SK-N-SH (cell line): ENCODE measurements at regions not wholly inside any gene's neighbourhood (a gene's known extent, or its start where the extent isn't known, plus 50 kb on each side); places are given as distances from the start of the nearest gene placed in this dataset.

Experiments
- CHD2 ChIP-seq: fragments of 150-350 bp; IDR thresholded peaks from 2 replicates; pipeline ENCODE4 v1.6.1; 2018; ENCODE audit warnings: low read length; ENCODE audit not compliant: partially characterized antibody
- CTCF ChIP-seq: fragments of 200-600 bp; sonication (generic); IDR thresholded peaks from 2 replicates; pipeline ENCODE4 v1.6.1; 2017; ENCODE audit warnings: antibody characterized with exemption, mild to moderate bottlenecking, moderate library complexity
- EP300 ChIP-seq, 2 experiments: IDR thresholded peaks; 2 replicates each; pipeline versions ENCODE4 v1.4.0 to v1.6.1; 2012; ENCODE audit warnings: borderline replicate concordance in 1 of 2, low read depth in 1 of 2, low read length in 1 of 2
- FOXJ3 ChIP-seq: sonication (generic); formaldehyde crosslinking; IDR thresholded peaks from 2 replicates; pipeline ENCODE4 v1.5.1; 2020; ENCODE audit warnings: mild to moderate bottlenecking, missing genetic modification reagents
- FOXM1 ChIP-seq: IDR thresholded peaks from 2 replicates; pipeline ENCODE4 v1.4.0; 2012; ENCODE audit warnings: low read depth, mild to moderate bottlenecking
- GABPA ChIP-seq: IDR thresholded peaks from 2 replicates; pipeline ENCODE4 v1.4.0; 2012; ENCODE audit warnings: low read depth, mild to moderate bottlenecking
- JUND ChIP-seq: IDR thresholded peaks from 2 replicates; pipeline ENCODE4 v1.4.0; 2012
- MAX ChIP-seq: IDR thresholded peaks from 2 replicates; pipeline ENCODE4 v1.4.0; 2012; ENCODE audit warnings: low read depth
- MEF2A ChIP-seq: IDR thresholded peaks from 2 replicates; pipeline ENCODE4 v1.4.0; 2012; ENCODE audit warnings: low read depth, borderline replicate concordance
- MXI1 ChIP-seq: IDR thresholded peaks from 2 replicates; pipeline ENCODE4 v1.6.1; 2012; ENCODE audit warnings: mild to moderate bottlenecking, low read depth, low read length, improper control_type of control experiment
- PBX3 ChIP-seq: IDR thresholded peaks from 2 replicates; pipeline ENCODE4; 2012
- POLR2AphosphoS5 ChIP-seq: IDR thresholded peaks from 2 replicates; pipeline ENCODE4 v1.6.1; 2012; ENCODE audit warnings: low read depth, low read length
- REST ChIP-seq: IDR thresholded peaks from 2 replicates; pipeline ENCODE4 v1.6.1; 2012; ENCODE audit warnings: mild to moderate bottlenecking, low read depth, low read length, moderate library complexity
- RFX5 ChIP-seq: IDR thresholded peaks from 2 replicates; pipeline ENCODE4 v1.6.1; 2012; ENCODE audit warnings: mild to moderate bottlenecking, improper control_type of control experiment, low read length

- TF ChIP-seq CTCF (no peak), MXI1 (no peak), GABPA (no peak), MAX (no peak), EP300 (IDR thresholded peaks at IDR 0.05; ENCODE audit: borderline replicate concordance in 1 of 2, low read depth in 1 of 2, low read length in 1 of 2) (no peak), MEF2A (no peak), PBX3 (no peak), POLR2AphosphoS5 (no peak), RFX5 (no peak), REST (no peak), CHD2 (no peak), FOXJ3 (CRISPR knock-in tag) (no peak), JUND (no peak), FOXM1 (no peak)
These were observed 323.9 kb upstream of the CXXC4 start for GRCh38 chr4:104818579-104818978.
